A549 (cell line): ENCODE measurements at regions not wholly inside any gene's neighbourhood (a gene's known extent, or its start where the extent isn't known, plus 50 kb on each side); places are given as distances from the start of the nearest gene placed in this dataset.

Experiments used
- ATAC-seq, 2 experiments: fragments of 200-7000 bp in 1 of 2; fragments of >200 bp in 1 of 2; cut with Nextera tagmentation in 1 of 2; cut with Tn5 transposase in 1 of 2; 3 replicates each; pipeline versions ENCODE4 v1.8.0 to v1.9.1; 2018 to 2020; ENCODE audit warnings: mild to moderate bottlenecking in 1 of 2, moderate library complexity in 1 of 2
- CTCF ChIA-PET: fragments of 300-600 bp; sonication (Branson Sonifier 250); formaldehyde crosslinking; extraction: SDS; loops from one replicate; lab custom pipeline; 2021; ENCODE audit warnings: antibody characterized with exemption, inconsistent platforms; lab: Yijun Ruan, JAX
- POLR2A ChIA-PET: fragments of 350-600 bp; formaldehyde crosslinking; extraction: SDS; loops from one replicate; lab custom pipeline; 2021; ENCODE audit warnings: antibody characterized with exemption, inconsistent platforms; lab: Yijun Ruan, JAX
- DNase-seq, 2 experiments: peaks; one replicate each; pipeline versions ENCODE4 v3.0.0 to v3.0.0-alpha.2; 2011 to 2016; ENCODE audit warnings: low read depth in 1 of 2, low spot score in 1 of 2
- FAIRE-seq: peaks from 2 replicates; lab custom pipeline; 2011; peaks lifted over from hg19 to GRCh38; lab: Jason Lieb, UNC
- H3K27ac ChIP-seq, 2 experiments: fragments of >200 bp; sonication (Bioruptor Twin); formaldehyde crosslinking; 3 replicates each; pipeline ENCODE4 v1.5.1; 2016 to 2017
- H3K4me1 ChIP-seq: fragments of >200 bp; sonication (Bioruptor Twin); formaldehyde crosslinking; 3 replicates; pipeline ENCODE4 v1.6.1; 2016
- H3K4me2 ChIP-seq: fragments of >200 bp; sonication (Bioruptor Twin); formaldehyde crosslinking; 3 replicates; pipeline ENCODE4 v1.6.1; 2016
- H3K4me3 ChIP-seq: fragments of >200 bp; sonication (Bioruptor Twin); formaldehyde crosslinking; 3 replicates; pipeline ENCODE4 v1.5.1; 2016
- H3K9me3 ChIP-seq: fragments of >200 bp; sonication (Bioruptor Twin); formaldehyde crosslinking; 3 replicates; pipeline ENCODE4 v1.6.1; 2016
- CBX8 ChIP-seq: fragments of 200-600 bp; sonication (generic); IDR thresholded peaks from 2 replicates; pipeline ENCODE4 v1.6.1; 2016
- CHD2 ChIP-seq: fragments of 150-350 bp; IDR thresholded peaks from 2 replicates; pipeline ENCODE4 v1.6.1; 2014; ENCODE audit warnings: low read length; ENCODE audit not compliant: partially characterized antibody
- EHMT2 ChIP-seq: fragments of 200-600 bp; sonication (generic); IDR thresholded peaks from 2 replicates; pipeline ENCODE4 v1.6.1; 2016; ENCODE audit warnings: antibody characterized with exemption, low read depth, mild to moderate bottlenecking, moderate library complexity
- EP300 ChIP-seq, 2 experiments: fragments of >200 bp; sonication (Bioruptor Twin); formaldehyde crosslinking; IDR thresholded peaks; 2 replicates in 1 of 2; 3 replicates in 1 of 2; pipeline ENCODE4 v1.6.1; 2016 to 2017
- FOSL2 ChIP-seq, 2 experiments: fragments of 450-650 bp in 1 of 2; fragments of >200 bp in 1 of 2; sonication (Bioruptor Twin) in 1 of 2; formaldehyde crosslinking; IDR thresholded peaks; 2 replicates each; pipeline versions ENCODE4 v1.5.0 to v1.6.1; 2016 to 2020; ENCODE audit warnings: mild to moderate bottlenecking in 1 of 2, moderate library complexity in 1 of 2
- HEYL ChIP-seq: fragments of 250-450 bp; sonication (Bioruptor Pico); IDR thresholded peaks from 2 replicates; pipeline ENCODE4 v1.8.0; 2021; ENCODE audit warnings: mild to moderate bottlenecking, moderate library complexity
- HOXA7 ChIP-seq: fragments of 250-450 bp; sonication (Bioruptor Pico); IDR thresholded peaks from 2 replicates; pipeline ENCODE4 v1.5.0; 2020; ENCODE audit warnings: mild to moderate bottlenecking, moderate library complexity
- JUN ChIP-seq, 2 experiments: fragments of >200 bp; sonication (Bioruptor Twin); formaldehyde crosslinking; IDR thresholded peaks; 2 replicates in 1 of 2; 3 replicates in 1 of 2; pipeline ENCODE4 v1.6.1; 2016 to 2017
- JUNB ChIP-seq: fragments of >200 bp; sonication (Bioruptor Twin); formaldehyde crosslinking; IDR thresholded peaks from 2 replicates; pipeline ENCODE4 v1.6.1; 2016
- KDM5A ChIP-seq: fragments of 200-600 bp; sonication (generic); IDR thresholded peaks from 2 replicates; pipeline ENCODE4 v1.6.1; 2016; ENCODE audit warnings: antibody characterized with exemption, mild to moderate bottlenecking
- MYC ChIP-seq: IDR thresholded peaks from 2 replicates; pipeline ENCODE4 v1.6.1; 2012; ENCODE audit warnings: mild to moderate bottlenecking, inconsistent platforms, low read length, improper control_type of control experiment, borderline replicate concordance
- NPAS2 ChIP-seq: fragments of 250-450 bp; sonication (Bioruptor Pico); IDR thresholded peaks from 2 replicates; pipeline ENCODE4 v1.8.0; 2022; ENCODE audit warnings: mild to moderate bottlenecking, moderate library complexity, borderline replicate concordance
- TFCP2L1 ChIP-seq: fragments of 250-450 bp; sonication (Bioruptor Pico); IDR thresholded peaks from 2 replicates; pipeline ENCODE4 v1.5.0; 2021; ENCODE audit warnings: mild to moderate bottlenecking
- whole genome bisulfite sequencing: methylation state at CpG from one replicate; pipeline ENCODE4 v1.1.6; 2017; ENCODE audit errors: missing lambda C conversion rate; 5-methylcytosine and 5-hydroxymethylcytosine counted together
- TF ChIP-seq, protein P1 (sequence below): fragments of 250-450 bp; sonication (Bioruptor Pico); IDR thresholded peaks from 2 replicates; pipeline ENCODE4 v1.5.0; 2020; ENCODE audit warnings: low read depth, mild to moderate bottlenecking, moderate library complexity
- TF ChIP-seq, protein P2 (sequence below): fragments of >200 bp; sonication (Bioruptor Twin); formaldehyde crosslinking; IDR thresholded peaks from 3 replicates; pipeline ENCODE4 v1.5.1; 2016
- TF ChIP-seq, protein P3 (sequence below): fragments of 250-450 bp; sonication (Bioruptor Pico); IDR thresholded peaks from 2 replicates; pipeline ENCODE4 v1.5.0; 2021; ENCODE audit warnings: mild to moderate bottlenecking, moderate library complexity, borderline replicate concordance

DNA sequence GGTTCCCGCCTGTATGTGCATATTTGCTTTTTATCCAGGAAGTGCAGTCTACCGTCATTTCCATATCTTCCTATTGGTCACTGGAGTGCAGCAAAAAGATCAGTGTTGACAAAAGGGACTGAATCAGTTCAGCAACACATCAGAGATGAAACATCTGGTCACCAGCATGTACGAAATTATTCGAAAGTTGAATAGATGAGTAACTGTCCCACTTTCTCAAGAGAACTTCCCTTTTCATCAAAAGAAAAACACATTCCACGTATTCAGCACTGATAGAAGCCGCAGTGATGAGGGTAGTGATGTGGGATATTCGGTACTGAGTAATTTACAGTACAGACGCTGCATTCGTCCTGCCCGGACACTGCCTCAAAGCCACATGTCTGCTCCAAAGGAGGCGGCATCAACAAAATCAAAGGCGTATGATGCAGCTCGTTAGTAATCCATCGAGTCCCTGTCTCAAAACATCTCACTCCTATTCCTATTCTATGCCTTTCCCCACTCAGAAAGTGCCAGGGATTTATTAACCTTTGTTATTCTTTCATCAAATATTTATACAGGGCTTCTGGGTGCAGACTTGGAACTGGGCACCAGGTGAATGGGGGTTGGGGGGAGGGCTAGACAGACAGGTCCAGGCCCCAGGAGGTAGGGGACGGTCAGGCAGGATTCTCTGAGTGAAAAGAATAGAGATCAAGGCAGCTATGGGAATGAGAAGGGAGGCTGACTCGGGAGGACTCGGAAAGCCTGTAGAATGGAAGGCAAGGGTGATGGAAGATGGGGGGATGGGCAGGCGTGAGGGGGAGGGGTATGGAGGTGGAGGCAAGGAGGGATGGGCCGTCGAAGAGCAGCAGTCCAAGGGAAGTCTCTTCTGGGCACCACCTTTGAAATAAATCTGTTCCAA, 79.5 kb upstream of the SLC45A1 start:
- Histone ChIP-seq H3K4me2 (peak overlapping the region; percentile 65), H3K4me3 (no peak overlapping the region), H3K4me1 (peaks cover 35% of the 10 kb centered on the region), H3K9me3 (no peaks in the 10 kb centered on the region), H3K27ac (peak overlapping the region; percentile 91 to 95)
- no peak for FAIRE-seq
- 3% methylated on average over 20 of the region's 20 CpGs for WGBS
- ATAC-seq, result peak; percentile 81 to 90
- ChIA-PET POLR2A (interaction anchor here (0.9 kb wide), 1 partner anchor 76 kb away, joined by 3 read pairs; no protein-coding TSS in a partner anchor), CTCF (interaction anchor here (0.5 to 2.4 kb wide), 15 partner anchors 17 to 358 kb away, joined by 3 to 9 read pairs (median 3); no protein-coding TSS in a partner anchor)
- TF ChIP-seq, protein P1, sequence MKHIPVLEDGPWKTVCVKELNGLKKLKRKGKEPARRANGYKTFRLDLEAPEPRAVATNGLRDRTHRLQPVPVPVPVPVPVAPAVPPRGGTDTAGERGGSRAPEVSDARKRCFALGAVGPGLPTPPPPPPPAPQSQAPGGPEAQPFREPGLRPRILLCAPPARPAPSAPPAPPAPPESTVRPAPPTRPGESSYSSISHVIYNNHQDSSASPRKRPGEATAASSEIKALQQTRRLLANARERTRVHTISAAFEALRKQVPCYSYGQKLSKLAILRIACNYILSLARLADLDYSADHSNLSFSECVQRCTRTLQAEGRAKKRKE (CRISPR knock-in tag), result no peak
- TF ChIP-seq NPAS2 (CRISPR knock-in tag) (no peak), CHD2 (peak; percentile 63), EHMT2 (no peak), JUNB (0 out of 2 replicates have a peak, but pooled peaks have one; percentile 36), JUN (IDR thresholded peaks at IDR 0.05) (peak in 1 of 2 experiments; percentile 28; a peak in 1 of 5 replicates), FOSL2 (IDR thresholded peaks at IDR 0.05) (0 out of 2 replicates have a peak, but pooled peaks have one; percentile 21), FOSL2 (CRISPR knock-in tag; IDR thresholded peaks at IDR 0.05) (peak; percentile 72), TFCP2L1 (CRISPR knock-in tag) (no peak), EP300 (IDR thresholded peaks at IDR 0.05) (peak; percentile 26 to 73; a peak in 2 of 5 replicates)
- peak; percentile 58 to 87 for DNase-seq

DNA sequence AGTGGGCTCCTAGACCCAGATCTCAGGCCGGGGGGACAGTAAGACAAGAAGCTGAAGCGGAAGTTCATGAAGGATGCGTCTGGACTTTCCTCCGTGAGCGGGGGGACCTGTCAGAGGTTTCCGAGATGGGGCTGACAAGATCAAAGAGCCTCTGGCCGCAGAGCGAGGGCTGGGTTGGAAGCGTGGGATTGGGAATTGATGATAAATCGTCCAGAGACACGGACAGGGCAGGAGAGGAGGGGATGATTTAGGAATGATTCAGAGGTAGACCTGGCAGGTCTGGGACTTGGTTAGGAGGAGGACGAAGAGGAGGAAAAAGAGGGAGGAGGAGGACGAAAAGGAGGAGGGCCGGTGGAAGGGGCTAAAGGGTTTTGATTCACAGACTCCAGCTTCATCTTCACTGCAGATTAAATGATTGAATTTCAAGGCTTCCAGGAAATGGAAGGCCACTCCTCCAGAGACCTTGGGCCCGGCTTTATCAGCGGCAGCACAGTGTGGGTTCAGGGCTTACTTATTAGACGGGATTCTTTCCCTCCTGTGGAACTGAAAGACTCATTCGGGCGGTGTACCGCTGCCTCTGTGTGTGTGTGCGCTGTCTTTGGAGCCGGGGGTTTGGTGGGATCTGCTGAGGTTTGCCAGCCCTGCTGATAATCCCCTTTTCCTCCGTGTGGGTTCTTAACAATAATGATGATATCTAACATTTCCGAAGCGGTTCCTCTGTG, 85.7 kb upstream of the SLC45A1 start:
- POLR2A ChIA-PET, result no interaction called here
- H3K4me1 ChIP-seq, result peaks cover 2% of the 10 kb centered on the region; the same call in 2 of the 3 replicates
- H3K4me3 ChIP-seq, result no peak overlapping the region
- 71% methylated on average over 25 of the region's 25 CpGs for WGBS
- no peak overlapping the region for H3K4me2 ChIP-seq
- CTCF ChIA-PET, result no interaction called here
- TF ChIP-seq CBX8 (no peak), HEYL (no peak), MYC (no peak), KDM5A (no peak), HOXA7 (no peak)
- TF ChIP-seq, protein P2, sequence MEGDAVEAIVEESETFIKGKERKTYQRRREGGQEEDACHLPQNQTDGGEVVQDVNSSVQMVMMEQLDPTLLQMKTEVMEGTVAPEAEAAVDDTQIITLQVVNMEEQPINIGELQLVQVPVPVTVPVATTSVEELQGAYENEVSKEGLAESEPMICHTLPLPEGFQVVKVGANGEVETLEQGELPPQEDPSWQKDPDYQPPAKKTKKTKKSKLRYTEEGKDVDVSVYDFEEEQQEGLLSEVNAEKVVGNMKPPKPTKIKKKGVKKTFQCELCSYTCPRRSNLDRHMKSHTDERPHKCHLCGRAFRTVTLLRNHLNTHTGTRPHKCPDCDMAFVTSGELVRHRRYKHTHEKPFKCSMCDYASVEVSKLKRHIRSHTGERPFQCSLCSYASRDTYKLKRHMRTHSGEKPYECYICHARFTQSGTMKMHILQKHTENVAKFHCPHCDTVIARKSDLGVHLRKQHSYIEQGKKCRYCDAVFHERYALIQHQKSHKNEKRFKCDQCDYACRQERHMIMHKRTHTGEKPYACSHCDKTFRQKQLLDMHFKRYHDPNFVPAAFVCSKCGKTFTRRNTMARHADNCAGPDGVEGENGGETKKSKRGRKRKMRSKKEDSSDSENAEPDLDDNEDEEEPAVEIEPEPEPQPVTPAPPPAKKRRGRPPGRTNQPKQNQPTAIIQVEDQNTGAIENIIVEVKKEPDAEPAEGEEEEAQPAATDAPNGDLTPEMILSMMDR, result no peak
- TF ChIP-seq, protein P3, sequence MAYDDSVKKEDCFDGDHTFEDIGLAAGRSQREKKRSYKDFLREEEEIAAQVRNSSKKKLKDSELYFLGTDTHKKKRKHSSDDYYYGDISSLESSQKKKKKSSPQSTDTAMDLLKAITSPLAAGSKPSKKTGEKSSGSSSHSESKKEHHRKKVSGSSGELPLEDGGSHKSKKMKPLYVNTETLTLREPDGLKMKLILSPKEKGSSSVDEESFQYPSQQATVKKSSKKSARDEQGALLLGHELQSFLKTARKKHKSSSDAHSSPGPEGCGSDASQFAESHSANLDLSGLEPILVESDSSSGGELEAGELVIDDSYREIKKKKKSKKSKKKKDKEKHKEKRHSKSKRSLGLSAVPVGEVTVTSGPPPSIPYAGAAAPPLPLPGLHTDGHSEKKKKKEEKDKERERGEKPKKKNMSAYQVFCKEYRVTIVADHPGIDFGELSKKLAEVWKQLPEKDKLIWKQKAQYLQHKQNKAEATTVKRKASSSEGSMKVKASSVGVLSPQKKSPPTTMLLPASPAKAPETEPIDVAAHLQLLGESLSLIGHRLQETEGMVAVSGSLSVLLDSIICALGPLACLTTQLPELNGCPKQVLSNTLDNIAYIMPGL (CRISPR knock-in tag), result no peak
- TF ChIP-seq, all 56 proteins: peak for 0
- FAIRE-seq (no peak), ATAC-seq (peak in 1 of 2 experiments; percentile 40; a peak in 3 of 6 replicates), DNase-seq (no peak)
- H3K9me3 ChIP-seq, result no peaks in the 10 kb centered on the region
- H3K27ac ChIP-seq, result peak overlapping the region; percentile 41 to 55; a peak in 4 of 6 replicates
